ENCODE measurements at regions not wholly inside any gene's neighbourhood (a gene's known extent, or its start where the extent isn't known, plus 50 kb on each side); places are given as distances from the start of the nearest gene placed in this dataset.
A peak's percentile ranks its signal among the peaks of the same experiment; 100 is the strongest.

DNA sequence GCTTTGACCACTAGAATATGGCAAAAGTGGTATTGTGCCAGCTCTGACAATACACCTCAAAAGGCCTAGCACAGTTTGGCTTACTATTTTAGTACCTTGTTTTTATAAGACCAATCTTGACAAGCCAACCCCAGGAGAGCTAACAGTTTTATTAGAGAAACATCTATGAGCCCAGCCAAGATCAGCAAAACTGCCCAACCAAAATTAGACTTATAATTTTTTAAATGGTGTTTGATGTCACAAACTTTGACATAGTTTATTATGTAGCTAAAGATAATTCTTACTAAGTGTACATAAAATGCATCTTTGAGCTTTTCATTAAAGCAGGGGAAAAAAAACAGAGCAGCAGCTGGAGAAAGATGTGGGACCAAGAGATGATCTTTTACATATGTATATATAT, 537.5 kb downstream of the ZPLD1 start:
- CTCF ChIA-PET, result no interaction called here
- POLR2A ChIA-PET, result interaction anchor here (0.9 kb wide), 1 partner anchor 9 kb away, joined by 3 read pairs; no protein-coding TSS in a partner anchor
- no peak for DNase-seq (ENCODE audit: unreplicated experiment)
- TF ChIP-seq, protein P1, sequence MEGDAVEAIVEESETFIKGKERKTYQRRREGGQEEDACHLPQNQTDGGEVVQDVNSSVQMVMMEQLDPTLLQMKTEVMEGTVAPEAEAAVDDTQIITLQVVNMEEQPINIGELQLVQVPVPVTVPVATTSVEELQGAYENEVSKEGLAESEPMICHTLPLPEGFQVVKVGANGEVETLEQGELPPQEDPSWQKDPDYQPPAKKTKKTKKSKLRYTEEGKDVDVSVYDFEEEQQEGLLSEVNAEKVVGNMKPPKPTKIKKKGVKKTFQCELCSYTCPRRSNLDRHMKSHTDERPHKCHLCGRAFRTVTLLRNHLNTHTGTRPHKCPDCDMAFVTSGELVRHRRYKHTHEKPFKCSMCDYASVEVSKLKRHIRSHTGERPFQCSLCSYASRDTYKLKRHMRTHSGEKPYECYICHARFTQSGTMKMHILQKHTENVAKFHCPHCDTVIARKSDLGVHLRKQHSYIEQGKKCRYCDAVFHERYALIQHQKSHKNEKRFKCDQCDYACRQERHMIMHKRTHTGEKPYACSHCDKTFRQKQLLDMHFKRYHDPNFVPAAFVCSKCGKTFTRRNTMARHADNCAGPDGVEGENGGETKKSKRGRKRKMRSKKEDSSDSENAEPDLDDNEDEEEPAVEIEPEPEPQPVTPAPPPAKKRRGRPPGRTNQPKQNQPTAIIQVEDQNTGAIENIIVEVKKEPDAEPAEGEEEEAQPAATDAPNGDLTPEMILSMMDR (IDR thresholded peaks at IDR 0.05; ENCODE audit: unreplicated experiment), result no peak
- Mint-ChIP-seq H3K4me3 (ENCODE audit: unreplicated experiment) (no peak overlapping the region), H3K36me3 (ENCODE audit: insufficient read depth, unreplicated experiment) (no peaks in the 10 kb centered on the region), H3K27me3 (ENCODE audit: insufficient read depth, unreplicated experiment) (peaks cover 39% of the 10 kb centered on the region), H3K9me3 (ENCODE audit: unreplicated experiment) (no peaks in the 10 kb centered on the region), H3K27ac (ENCODE audit: low read depth, unreplicated experiment) (no peak overlapping the region), H3K4me1 (ENCODE audit: insufficient read depth, unreplicated experiment) (no peaks in the 10 kb centered on the region)
- intact Hi-C loops (cut with micrococcal nuclease), result no loop called here
- no TSS peak for BruUV-seq (replicated peaks)

DNA sequence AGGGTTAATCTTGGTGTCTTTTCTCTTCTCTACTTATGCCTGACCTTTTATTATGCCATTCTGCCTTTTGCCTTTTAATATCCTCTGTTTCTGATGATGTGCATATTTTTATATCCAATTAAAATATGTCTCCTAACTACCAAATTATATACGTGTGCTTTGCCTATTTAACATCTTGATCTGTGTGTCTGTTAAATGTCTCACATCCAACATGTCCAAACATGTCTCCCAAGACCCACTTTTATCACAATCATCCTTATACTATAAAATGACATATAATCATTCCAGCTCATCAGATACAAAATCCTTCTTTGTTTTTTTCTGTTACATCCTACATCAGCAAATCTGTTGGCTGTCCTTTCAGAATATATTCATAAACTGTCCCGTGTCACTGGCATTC, 539.5 kb downstream of the ZPLD1 start:
- H3K9me3 Mint-ChIP-seq (ENCODE audit: unreplicated experiment), result no peaks in the 10 kb centered on the region
- CTCF ChIA-PET, result no interaction called here

DNA sequence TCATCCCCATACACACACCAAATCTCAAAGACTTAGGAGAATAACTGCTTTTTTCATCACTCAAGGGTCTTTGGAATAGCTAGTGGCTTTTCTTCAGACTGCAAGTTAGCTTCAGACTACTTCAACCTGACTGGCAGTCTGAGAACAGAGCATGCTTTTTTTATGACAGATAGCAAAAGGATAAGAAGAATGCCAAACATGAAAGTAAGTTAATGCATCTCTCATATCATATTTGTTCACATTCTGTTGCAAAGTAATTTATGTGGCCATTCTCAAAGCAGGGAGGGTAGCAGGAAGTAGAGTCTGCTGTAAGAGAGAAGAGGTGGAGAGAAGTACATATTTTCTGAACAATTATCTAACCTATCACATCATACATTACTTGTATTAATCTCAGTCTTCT, 544.4 kb downstream of the ZPLD1 start:
- H3K36me3 Mint-ChIP-seq (ENCODE audit: insufficient read depth, unreplicated experiment), result no peaks in the 10 kb centered on the region
- ChIA-PET POLR2A (no interaction called here), CTCF (interaction anchor here (0.9 kb wide), 1 partner anchor 11 kb away, joined by 4 read pairs; no protein-coding TSS in a partner anchor)
- no peak overlapping the region for H3K27ac Mint-ChIP-seq (ENCODE audit: low read depth, unreplicated experiment)
- TF ChIP-seq, protein P1 (IDR thresholded peaks at IDR 0.05; ENCODE audit: unreplicated experiment), result no peak
- peaks cover 11% of the 10 kb centered on the region for H3K4me1 Mint-ChIP-seq (ENCODE audit: insufficient read depth, unreplicated experiment)
- H3K27me3 Mint-ChIP-seq (ENCODE audit: insufficient read depth, unreplicated experiment), result peaks cover 50% of the 10 kb centered on the region
- intact Hi-C loops (cut with micrococcal nuclease), result no loop called here
- no TSS peak for BruUV-seq (replicated peaks)
- H3K4me3 Mint-ChIP-seq (ENCODE audit: unreplicated experiment), result no peak overlapping the region
- DNase-seq (ENCODE audit: unreplicated experiment), result no peak
- H3K9me3 Mint-ChIP-seq (ENCODE audit: unreplicated experiment), result no peaks in the 10 kb centered on the region

More for the DNA sequence above, 539.5 kb downstream of the ZPLD1 start:
- TF ChIP-seq, protein P1 (IDR thresholded peaks at IDR 0.05; ENCODE audit: unreplicated experiment), result no peak
- no peaks in the 10 kb centered on the region for H3K36me3 Mint-ChIP-seq (ENCODE audit: insufficient read depth, unreplicated experiment)
- intact Hi-C loops (cut with micrococcal nuclease), result no loop called here
- no peak overlapping the region for H3K4me3 Mint-ChIP-seq (ENCODE audit: unreplicated experiment)
- no peak for DNase-seq (ENCODE audit: unreplicated experiment)
- no TSS peak for BruUV-seq (replicated peaks)
- H3K4me1 Mint-ChIP-seq (ENCODE audit: insufficient read depth, unreplicated experiment), result peaks cover 4% of the 10 kb centered on the region
- H3K27me3 Mint-ChIP-seq (ENCODE audit: insufficient read depth, unreplicated experiment), result peaks cover 39% of the 10 kb centered on the region
- H3K27ac Mint-ChIP-seq (ENCODE audit: low read depth, unreplicated experiment), result no peak overlapping the region
- POLR2A ChIA-PET, result no interaction called here

DNA sequence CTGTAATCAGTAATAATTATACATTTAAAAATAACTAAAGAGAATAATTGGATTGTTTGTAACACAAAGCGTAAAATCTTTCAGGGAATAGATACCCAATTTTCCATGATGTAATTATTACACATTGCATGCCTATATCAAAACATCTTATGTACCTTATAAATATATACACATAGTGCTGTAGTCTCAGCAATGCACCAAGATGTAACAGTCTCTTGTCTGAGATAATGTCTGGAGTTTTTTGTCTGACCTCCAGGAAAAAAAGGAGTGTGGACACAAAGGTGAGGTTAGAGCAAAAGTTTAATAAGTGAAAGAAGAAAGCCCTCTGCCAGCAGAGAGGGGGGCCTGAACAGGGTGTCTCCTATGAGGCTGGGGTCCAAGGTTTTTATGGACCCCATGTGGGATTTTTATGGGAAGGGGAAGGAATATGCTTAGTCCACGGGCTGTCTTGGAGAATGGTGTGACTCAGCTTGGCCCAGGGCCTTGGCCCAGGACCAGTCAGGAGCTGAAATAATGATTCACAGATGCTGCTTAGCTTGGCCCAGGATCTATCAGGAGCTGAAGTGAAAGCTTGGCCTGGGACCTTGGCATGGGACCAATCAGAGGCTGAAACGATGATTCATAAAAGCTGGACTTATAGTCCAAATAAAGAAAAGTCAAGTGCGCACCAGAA, 545.0 kb downstream of the ZPLD1 start:
- Mint-ChIP-seq H3K9me3 (ENCODE audit: unreplicated experiment) (no peaks in the 10 kb centered on the region), H3K36me3 (ENCODE audit: insufficient read depth, unreplicated experiment) (no peaks in the 10 kb centered on the region), H3K4me3 (ENCODE audit: unreplicated experiment) (no peak overlapping the region), H3K27ac (ENCODE audit: low read depth, unreplicated experiment) (no peak overlapping the region), H3K4me1 (ENCODE audit: insufficient read depth, unreplicated experiment) (peaks cover 11% of the 10 kb centered on the region), H3K27me3 (ENCODE audit: insufficient read depth, unreplicated experiment) (peaks cover 44% of the 10 kb centered on the region)
- ChIA-PET POLR2A (interaction anchor here (0.7 to 1.2 kb wide), 2 partner anchors 11 to 910 kb away, joined by 3 to 4 read pairs; no protein-coding TSS in a partner anchor), CTCF (no interaction called here)
- TF ChIP-seq, protein P1 (IDR thresholded peaks at IDR 0.05; ENCODE audit: unreplicated experiment), result no peak
- no TSS peak for BruUV-seq (replicated peaks)
- intact Hi-C loops (cut with micrococcal nuclease), result no loop called here
- peak; percentile 92 for DNase-seq (ENCODE audit: unreplicated experiment)
